Pancreas (tissue), 10 donors: ENCODE measurements at regions not wholly inside any gene's neighbourhood (a gene's known extent, or its start where the extent isn't known, plus 50 kb on each side); places are given as distances from the start of the nearest gene placed in this dataset.

Experiments used
- ATAC-seq, 4 donors: fragments of 200-7000 bp; cut with Tn5 transposase; one replicate each; pipeline versions ENCODE4 v1.8.0 to v1.9.1; 2020; ENCODE audit warnings: mild to moderate bottlenecking in 4 of 4, moderate library complexity in 4 of 4
- DNase-seq, 6 donors: peaks; one replicate each; pipeline ENCODE4 v3.0.0-alpha.2; 2020
- FAIRE-seq: peaks from 2 replicates; lab custom pipeline; 2012; peaks lifted over from hg19 to GRCh38; lab: Jason Lieb, UNC
- H3K27ac ChIP-seq, 4 donors: fragments of 200-600 bp; sonication (generic); 1 replicate in 3 of 4; 2 replicates in 1 of 4; pipeline versions ENCODE4 v1.5.0 to v1.8.0; 2020
- H3K27me3 ChIP-seq, 4 donors: fragments of 200-600 bp; one replicate each; pipeline ENCODE4 v1.8.0; 2021
- H3K36me3 ChIP-seq, 3 donors: fragments of 200-600 bp; sonication (generic) in 1 of 3; one replicate each; pipeline versions ENCODE4 v1.5.0 to v1.8.0; 2020 to 2021
- H3K4me1 ChIP-seq, 3 donors: fragments of 200-600 bp; one replicate each; pipeline ENCODE4 v1.8.0; 2021
- H3K4me3 ChIP-seq, 4 donors: fragments of 200-600 bp; sonication (generic) in 2 of 4; one replicate each; pipeline versions ENCODE4 v1.5.0 to v1.8.0; 2020 to 2021
- H3K9me3 ChIP-seq, 4 donors: fragments of 200-600 bp; one replicate each; pipeline ENCODE4 v1.8.0; 2021
- WGBS, 2 donors: extraction: QIAGEN DNeasy Blood & Tissue Kit; methylation state at CpG; one replicate each; pipeline ENCODE4 v1.1.7; 2013; 5-methylcytosine and 5-hydroxymethylcytosine counted together
- intact Hi-C, 3 donors: fragments of 100-400 bp; cut with DNase I; formaldehyde crosslinking; loops; one replicate each; pipeline versions ENCODE4 v1.11.1 to v1.14.2; 2022
- TF ChIP-seq, protein P1 (sequence below), 4 donors: fragments of 200-600 bp; sonication (generic) in 3 of 4; IDR thresholded peaks; one replicate each; pipeline versions ENCODE4 v1.5.0 to v1.8.0; 2021; ENCODE audit warnings: antibody characterized with exemption in 4 of 4
- donor health status: healthy with polysubstance abuse.
- donor health status: DM: no; HTN: no; CAD: no; lungs with moderate emphysema.
- donor health status: DM: no; HTN: no; CAD: no.
- donor health status: control.
- donor health status: control.
- donor health status: Bipolar disorder and iron deficiency.
- donor health status: DM: yes; HTN: yes; CAD: no.
- donor health status: DM: no; HTN: no; CAD: no.
- donor health status: DM: no; HTN: no; CAD: no.
- donor health status: DM: yes; HTN: yes; CAD: no.

DNA sequence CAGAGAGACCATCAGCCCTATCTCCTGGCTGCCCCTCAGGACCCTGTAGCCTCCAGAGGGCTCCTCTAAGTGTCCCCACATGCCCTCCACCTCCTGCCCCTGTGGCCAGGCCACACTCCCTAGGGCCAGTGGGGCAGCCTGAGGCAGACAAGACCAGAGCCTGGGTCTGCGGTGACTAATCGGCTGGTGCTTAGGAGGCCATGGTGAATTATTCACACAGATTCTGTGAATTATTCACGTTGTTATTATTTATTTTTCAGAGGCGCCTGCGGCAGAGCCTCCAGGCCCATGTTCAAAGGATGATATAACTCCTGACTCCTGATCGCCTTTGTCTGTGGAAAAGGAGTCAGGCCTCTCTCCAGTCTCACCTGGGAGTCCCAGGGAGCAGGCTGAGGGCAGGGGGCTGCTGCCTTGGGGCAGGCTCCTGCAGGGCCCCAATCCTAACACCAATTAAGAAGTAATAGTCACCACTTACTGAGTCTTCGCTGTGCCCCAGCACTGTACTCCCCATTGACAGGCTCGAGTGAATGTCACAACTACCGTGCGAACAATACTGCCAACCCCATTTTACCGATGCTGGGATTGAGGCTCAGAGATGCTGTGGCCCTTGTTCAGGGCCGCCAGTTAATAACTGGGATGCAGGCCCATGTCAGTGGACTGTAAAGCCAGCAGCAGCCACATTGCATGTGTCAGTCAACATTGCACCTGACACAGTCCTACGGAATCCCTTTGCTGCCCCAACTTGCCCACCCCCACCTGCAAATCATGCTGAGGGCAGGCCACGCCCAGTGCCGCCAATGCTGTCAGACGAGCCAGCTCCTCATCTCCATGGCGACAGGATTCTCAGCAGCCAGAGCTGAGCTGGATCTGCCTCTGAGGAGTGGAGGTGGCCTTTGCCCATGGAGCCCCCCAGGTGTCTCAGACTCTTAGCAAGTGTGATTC, 94.9 kb downstream of the PCDH1 start:
- Histone ChIP-seq H3K27ac (no peak overlapping the region), H3K27me3 (no peaks in the 10 kb centered on the region), H3K4me3 (no peak overlapping the region), H3K36me3 (no peaks in the 10 kb centered on the region), H3K9me3 (no peaks in the 10 kb centered on the region), H3K4me1 (no peaks in the 10 kb centered on the region)
- intact Hi-C loops = no loop called here
- 75 to 79% methylated on average over 17 of the region's 17 CpGs for WGBS, 2 donors
- FAIRE-seq = no peak
- no peak for ATAC-seq
- no peak for DNase-seq
- TF ChIP-seq, protein P1, sequence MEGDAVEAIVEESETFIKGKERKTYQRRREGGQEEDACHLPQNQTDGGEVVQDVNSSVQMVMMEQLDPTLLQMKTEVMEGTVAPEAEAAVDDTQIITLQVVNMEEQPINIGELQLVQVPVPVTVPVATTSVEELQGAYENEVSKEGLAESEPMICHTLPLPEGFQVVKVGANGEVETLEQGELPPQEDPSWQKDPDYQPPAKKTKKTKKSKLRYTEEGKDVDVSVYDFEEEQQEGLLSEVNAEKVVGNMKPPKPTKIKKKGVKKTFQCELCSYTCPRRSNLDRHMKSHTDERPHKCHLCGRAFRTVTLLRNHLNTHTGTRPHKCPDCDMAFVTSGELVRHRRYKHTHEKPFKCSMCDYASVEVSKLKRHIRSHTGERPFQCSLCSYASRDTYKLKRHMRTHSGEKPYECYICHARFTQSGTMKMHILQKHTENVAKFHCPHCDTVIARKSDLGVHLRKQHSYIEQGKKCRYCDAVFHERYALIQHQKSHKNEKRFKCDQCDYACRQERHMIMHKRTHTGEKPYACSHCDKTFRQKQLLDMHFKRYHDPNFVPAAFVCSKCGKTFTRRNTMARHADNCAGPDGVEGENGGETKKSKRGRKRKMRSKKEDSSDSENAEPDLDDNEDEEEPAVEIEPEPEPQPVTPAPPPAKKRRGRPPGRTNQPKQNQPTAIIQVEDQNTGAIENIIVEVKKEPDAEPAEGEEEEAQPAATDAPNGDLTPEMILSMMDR (IDR thresholded peaks at IDR 0.05) = no peak

DNA sequence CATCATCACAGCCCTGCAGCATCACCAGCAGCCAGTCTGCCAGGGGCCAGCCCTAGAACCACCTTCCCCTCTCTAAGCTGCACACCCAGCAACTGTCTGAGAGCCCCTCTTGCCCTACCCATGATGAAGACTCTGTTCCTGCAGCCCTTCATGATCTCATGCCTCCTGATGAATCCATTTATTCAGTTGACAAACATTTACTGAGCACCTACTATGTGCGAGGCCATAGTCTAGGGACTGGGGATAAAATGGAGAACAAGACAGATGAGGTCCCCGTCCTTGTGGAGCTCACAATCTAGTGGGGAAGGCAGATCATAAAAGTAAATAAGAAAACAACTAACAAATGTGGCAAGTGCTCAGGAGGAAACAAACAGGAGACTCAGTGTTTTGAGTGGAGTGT, 96.3 kb downstream of the PCDH1 start:
- Histone ChIP-seq H3K27ac (no peak overlapping the region), H3K36me3 (no peaks in the 10 kb centered on the region), H3K9me3 (no peaks in the 10 kb centered on the region), H3K27me3 (no peaks in the 10 kb centered on the region), H3K4me3 (no peak overlapping the region), H3K4me1 (no peaks in the 10 kb centered on the region)
- FAIRE-seq (no peak), ATAC-seq (no peak), DNase-seq (no peak)
- TF ChIP-seq, protein P1 (IDR thresholded peaks at IDR 0.05) = no peak
- 52 to 67% methylated on average over 2 of the region's 2 CpGs for WGBS, 2 donors
- intact Hi-C loops = no loop called here

DNA sequence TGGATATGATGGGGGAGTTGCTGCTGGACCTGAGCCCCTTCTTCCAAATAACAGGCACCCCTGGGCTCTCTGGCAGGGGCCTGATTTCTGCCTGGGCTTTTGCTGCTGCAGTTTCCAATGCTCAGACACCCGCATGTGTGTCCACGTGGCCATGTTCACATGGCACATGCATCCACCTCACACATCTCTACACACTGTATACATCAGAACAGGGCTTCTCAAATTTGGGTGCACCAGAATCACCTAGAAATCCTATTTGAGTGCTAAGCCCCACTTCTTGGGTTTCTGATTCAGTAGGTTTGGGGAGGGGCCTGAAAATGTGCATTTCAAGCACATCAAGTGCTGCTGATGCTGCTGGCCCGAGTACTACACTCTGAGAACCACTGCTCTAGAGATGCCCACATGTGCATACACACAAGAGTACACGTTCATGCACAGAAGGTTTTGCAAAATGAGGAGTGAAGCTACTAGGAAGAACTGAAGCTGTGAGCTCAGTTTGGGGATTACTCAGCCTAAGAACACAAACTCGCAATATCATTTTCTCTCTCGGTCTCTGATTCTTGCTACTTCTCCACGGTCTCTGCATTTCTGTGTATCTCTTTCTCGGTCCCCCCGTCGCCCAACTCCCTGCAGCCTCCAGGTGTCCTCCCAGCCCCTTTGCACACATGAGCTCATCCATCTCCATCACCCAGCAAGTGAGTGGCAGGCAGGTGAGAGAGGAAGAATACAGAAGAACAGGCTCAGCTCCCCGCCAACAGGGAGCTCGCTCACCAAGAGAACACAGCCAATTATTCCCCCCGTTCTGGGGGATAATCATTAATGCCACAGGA, 97.0 kb downstream of the PCDH1 start:
- H3K4me3 ChIP-seq = no peak overlapping the region
- DNase-seq (no peak), ATAC-seq (no peak), FAIRE-seq (no peak)
- WGBS, 2 donors = 48 to 59% methylated on average over 13 of the region's 13 CpGs
- TF ChIP-seq, protein P1 (IDR thresholded peaks at IDR 0.05) = no peak
- H3K4me1 ChIP-seq = no peaks in the 10 kb centered on the region
- H3K27ac ChIP-seq = no peak overlapping the region
- no peaks in the 10 kb centered on the region for H3K27me3 ChIP-seq
- no peaks in the 10 kb centered on the region for H3K9me3 ChIP-seq
- intact Hi-C loops = no loop called here
- H3K36me3 ChIP-seq = no peaks in the 10 kb centered on the region

DNA sequence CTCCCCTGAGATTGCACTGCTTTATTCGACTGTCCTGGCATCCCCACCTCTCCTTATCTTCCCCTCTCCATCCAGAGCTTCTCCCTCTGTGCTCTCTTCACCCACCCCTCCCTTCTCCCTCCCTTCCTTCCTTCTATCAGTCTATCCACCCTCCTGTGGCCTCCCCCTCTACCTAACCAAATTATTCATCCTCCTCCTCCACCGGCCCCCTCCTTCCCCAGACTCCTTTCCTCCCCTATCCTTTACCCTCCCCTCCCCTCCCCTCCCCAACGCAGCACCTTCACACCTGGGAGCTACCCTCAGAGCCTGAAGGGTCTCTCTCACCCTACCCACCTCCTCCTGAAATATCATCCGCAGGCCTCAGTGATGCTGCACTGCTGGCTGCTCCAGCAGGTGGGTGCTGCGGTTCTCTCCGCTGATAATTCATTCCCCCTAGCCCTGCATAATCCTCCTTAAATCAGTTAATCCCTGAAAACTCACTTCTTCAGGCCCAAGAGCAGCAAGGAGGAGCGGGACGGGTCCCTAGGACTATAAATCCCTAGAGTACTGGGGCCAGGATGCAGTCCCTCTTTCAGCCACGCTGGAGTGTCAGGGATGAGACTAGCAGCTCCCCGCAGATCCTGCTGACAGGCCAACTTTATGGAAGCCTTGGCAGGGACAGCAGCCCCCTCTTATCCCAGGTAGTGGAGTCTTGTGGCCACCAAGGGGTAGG, 97.8 kb downstream of the PCDH1 start:
- intact Hi-C loops = no loop called here
- TF ChIP-seq, protein P1 (IDR thresholded peaks at IDR 0.05) = no peak
- no peak for FAIRE-seq
- ATAC-seq = no peak
- DNase-seq = no peak
- 62 to 70% methylated on average over 10 of the region's 10 CpGs for WGBS, 2 donors
- no peak overlapping the region for H3K27ac ChIP-seq
- no peaks in the 10 kb centered on the region for H3K36me3 ChIP-seq
- no peaks in the 10 kb centered on the region for H3K4me1 ChIP-seq
- no peaks in the 10 kb centered on the region for H3K27me3 ChIP-seq
- H3K9me3 ChIP-seq = no peaks in the 10 kb centered on the region
- no peak overlapping the region for H3K4me3 ChIP-seq
